Smooth muscle cell (in vitro differentiated cells): ENCODE measurements at regions not wholly inside any gene's neighbourhood (a gene's known extent, or its start where the extent isn't known, plus 50 kb on each side); places are given as distances from the start of the nearest gene placed in this dataset.

Experiments
- DNase-seq: peaks from one replicate; lab custom pipeline; 2025; ENCODE audit not compliant: unreplicated experiment; lab: John Stamatoyannopoulos, UW
- H2AFZ ChIP-seq: fragments of 200-600 bp; sonication (generic); 2 replicates; pipeline ENCODE4 v1.6.0; 2016; ENCODE audit warnings: antibody characterized with exemption, low read depth, mild to moderate bottlenecking
- H3F3A ChIP-seq: fragments of 200-600 bp; sonication (generic); 2 replicates; pipeline ENCODE4 v1.6.0; 2017; ENCODE audit warnings: antibody characterized with exemption, low read depth
- H3K27ac ChIP-seq: fragments of 200-600 bp; sonication (generic); 2 replicates; pipeline ENCODE4 v1.5.1; 2016; ENCODE audit warnings: low read depth, mild to moderate bottlenecking
- H3K27me3 ChIP-seq: fragments of 200-600 bp; sonication (generic); 2 replicates; pipeline ENCODE4 v1.6.1; 2016; ENCODE audit warnings: low read depth, mild to moderate bottlenecking
- H3K36me3 ChIP-seq: fragments of 200-600 bp; sonication (generic); 2 replicates; pipeline ENCODE4 v1.5.1; 2016; ENCODE audit warnings: low read depth
- H3K4me1 ChIP-seq: fragments of 200-600 bp; sonication (generic); 2 replicates; pipeline ENCODE4 v1.5.1; 2016; ENCODE audit warnings: low read depth
- H3K4me2 ChIP-seq: fragments of 200-600 bp; sonication (generic); 2 replicates; pipeline ENCODE4 v1.6.0; 2016; ENCODE audit warnings: mild to moderate bottlenecking
- H3K4me3 ChIP-seq: fragments of 200-600 bp; sonication (generic); 2 replicates; pipeline ENCODE4 v1.5.1; 2016; ENCODE audit warnings: mild to moderate bottlenecking
- H3K79me2 ChIP-seq: fragments of 200-600 bp; sonication (generic); 2 replicates; pipeline ENCODE4 v1.6.0; 2016; ENCODE audit warnings: low read depth, mild to moderate bottlenecking
- H3K9ac ChIP-seq: fragments of 200-600 bp; sonication (generic); 2 replicates; pipeline ENCODE4 v1.6.0; 2016; ENCODE audit warnings: low read depth
- H3K9me3 ChIP-seq: fragments of 200-600 bp; sonication (generic); replicated peaks from 2 replicates; pipeline ENCODE4 v1.5.1; 2016; ENCODE audit warnings: low read depth
- H4K20me1 ChIP-seq: fragments of 200-600 bp; sonication (generic); 2 replicates; pipeline ENCODE4 v1.6.0; 2016; ENCODE audit warnings: low read depth
- CTCF ChIP-seq: fragments of 200-600 bp; sonication (generic); IDR thresholded peaks from 2 replicates; pipeline ENCODE4 v1.5.1; 2017; ENCODE audit warnings: borderline replicate concordance, mild to moderate bottlenecking, antibody characterized with exemption; ENCODE audit not compliant: insufficient read depth, poor library complexity, severe bottlenecking
- WGBS: methylation state at CpG from one replicate; pipeline ENCODE4 v1.1.7; 2016; ENCODE audit warnings: low lambda C conversion rate; 5-methylcytosine and 5-hydroxymethylcytosine counted together

GRCh38 chr7:25031007-25031406 lies 51.0 kb upstream of the OSBPL3 start:
- WGBS = 86% methylated on average over 6 of the region's 6 CpGs
- no peaks in the 10 kb centered on the region for H3F3A ChIP-seq
- H3K4me2 ChIP-seq = no peak overlapping the region
- H3K4me1 ChIP-seq = no peaks in the 10 kb centered on the region
- no peak overlapping the region for H3K4me3 ChIP-seq
- no peak overlapping the region for H2AFZ ChIP-seq
- H3K79me2 ChIP-seq = no peaks in the 10 kb centered on the region
- no peak overlapping the region for H3K27ac ChIP-seq
- DNase-seq = no peak
- TF ChIP-seq CTCF = no peak
- H3K9ac ChIP-seq = no peak overlapping the region
- no peaks in the 10 kb centered on the region for H3K36me3 ChIP-seq
- no peaks in the 10 kb centered on the region for H3K27me3 ChIP-seq
- no peaks in the 10 kb centered on the region for H4K20me1 ChIP-seq
- no peaks in the 10 kb centered on the region for H3K9me3 ChIP-seq
